NCI-H2171 treated with DMSO at 0.1 percent for 48 hours (cell line): ENCODE measurements at regions not wholly inside any gene's neighbourhood (a gene's known extent, or its start where the extent isn't known, plus 50 kb on each side); places are given as distances from the start of the nearest gene placed in this dataset.
"Not testable (repeated sequence)": the region's sequence is repeated elsewhere in the genome, so short reads cannot be mapped to it uniquely, and the experiment has no call there.

Source experiments
- DNase-seq: peaks from one replicate; lab custom pipeline; 2025; lab: John Stamatoyannopoulos, UW

DNA sequence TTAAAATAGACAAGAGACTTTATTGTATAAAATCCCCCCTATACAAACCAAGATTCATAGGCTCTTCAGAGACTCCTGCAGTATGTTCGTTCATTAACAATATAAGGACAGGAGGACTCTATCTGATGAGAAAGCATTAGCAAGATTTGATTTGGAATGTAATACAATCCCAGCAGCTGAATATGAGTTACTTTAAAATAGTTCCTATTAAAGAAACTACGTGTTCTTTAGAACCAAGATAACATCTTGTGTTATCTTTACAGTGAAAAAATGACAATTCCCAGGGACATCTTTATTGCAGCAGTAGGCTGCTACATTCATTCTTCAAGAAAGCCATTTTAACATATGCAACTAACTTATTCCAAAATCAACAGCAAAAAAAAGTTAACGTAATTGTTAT lies 1360.1 kb upstream of the GJE1 start:
- no peak for DNase-seq

- no peak for DNase-seq
These were observed 1364.6 kb upstream of the GJE1 start for GRCh38 chr6:140768133-140768532.

GRCh38 chr6:140766999-140767398 lies 1365.7 kb upstream of the GJE1 start:
- DNase-seq = no peak

GRCh38 chr6:140758169-140758877 lies 1374.4 kb upstream of the GJE1 start:
- no peak for DNase-seq

DNA sequence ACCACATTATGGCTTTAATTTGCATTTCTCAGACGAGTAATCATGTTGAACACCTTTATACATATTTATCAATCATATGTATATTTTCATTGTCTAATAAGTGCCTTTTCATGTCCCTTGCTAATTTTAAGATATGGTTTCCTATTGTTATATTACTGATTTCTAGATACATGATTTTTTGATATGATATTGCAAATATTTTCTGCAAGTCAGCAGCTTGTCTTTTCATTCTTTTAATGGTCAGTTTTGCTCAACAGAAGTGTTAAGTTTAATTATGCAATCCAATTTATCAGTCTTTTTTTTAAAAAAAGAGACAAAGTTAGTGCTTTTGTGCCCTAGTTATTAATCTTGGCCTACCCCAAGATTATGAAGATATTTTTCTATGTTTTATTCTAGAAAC lies 1377.8 kb upstream of the CITED2 start:
- DNase-seq = no peak

DNA sequence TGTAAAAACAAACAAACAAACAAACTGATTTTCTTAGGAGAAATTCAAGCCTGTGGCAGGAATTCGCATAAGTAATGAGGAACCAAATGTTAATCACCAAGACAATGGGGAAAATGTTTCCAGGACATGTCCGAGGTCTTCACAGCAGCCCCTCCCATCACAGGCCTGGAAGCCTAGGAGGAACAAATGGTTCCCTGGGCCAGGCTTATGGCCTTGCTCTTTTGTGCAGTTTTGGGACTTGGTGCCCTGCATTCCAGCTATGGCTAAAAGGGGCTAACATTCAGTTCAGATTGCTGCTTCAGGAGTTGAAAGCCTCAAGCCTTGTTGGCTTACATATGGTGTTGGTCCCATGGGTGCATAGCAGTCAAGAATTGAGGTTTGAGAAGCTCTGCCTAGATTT lies 1372.7 kb upstream of the CITED2 start:
- DNase-seq = no peak

GRCh38 chr6:140744659-140745320 lies 1370.3 kb upstream of the CITED2 start:
- no peak for DNase-seq

- DNase-seq = peak; percentile 65
These were observed 1361.8 kb upstream of the CITED2 start for GRCh38 chr6:140736231-140736630.

DNA sequence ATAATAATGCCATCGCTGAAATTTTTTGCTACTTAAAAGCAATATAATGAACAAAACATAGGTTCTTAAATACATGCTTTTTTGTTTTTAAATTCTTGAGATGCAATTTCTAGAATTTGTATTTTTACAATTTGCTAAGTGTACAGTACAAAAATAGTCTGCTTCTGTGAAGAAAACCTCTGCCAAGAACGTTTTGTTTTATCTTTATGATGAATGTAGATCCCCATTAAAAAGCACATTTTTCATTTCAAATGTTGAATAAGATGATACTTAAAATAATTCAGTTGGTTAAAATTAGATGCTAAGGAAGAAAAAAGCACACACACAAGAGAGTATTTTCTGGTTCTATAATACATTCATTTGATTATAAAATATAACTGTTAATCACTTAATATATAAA lies 1358.5 kb upstream of the CITED2 start:
- DNase-seq = no peak

DNA sequence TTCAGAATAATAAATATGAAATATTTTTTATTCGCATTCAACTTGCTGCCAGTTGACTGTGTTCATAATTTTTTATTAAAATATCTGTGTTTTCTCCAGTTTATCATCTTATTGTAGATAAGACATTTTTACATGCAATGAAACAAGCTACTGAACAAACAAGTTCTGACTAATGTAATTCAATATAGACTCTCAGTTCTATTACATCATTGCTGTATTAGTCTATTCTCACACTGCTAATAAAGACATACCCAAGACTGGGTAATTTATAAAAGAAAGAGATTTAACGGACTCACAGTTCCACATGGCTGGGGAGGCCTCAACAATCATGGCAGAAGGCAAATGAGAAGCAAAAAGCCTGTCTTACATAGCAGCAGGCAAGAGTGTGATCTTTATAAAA lies 1357.7 kb upstream of the CITED2 start:
- no peak for DNase-seq

DNA sequence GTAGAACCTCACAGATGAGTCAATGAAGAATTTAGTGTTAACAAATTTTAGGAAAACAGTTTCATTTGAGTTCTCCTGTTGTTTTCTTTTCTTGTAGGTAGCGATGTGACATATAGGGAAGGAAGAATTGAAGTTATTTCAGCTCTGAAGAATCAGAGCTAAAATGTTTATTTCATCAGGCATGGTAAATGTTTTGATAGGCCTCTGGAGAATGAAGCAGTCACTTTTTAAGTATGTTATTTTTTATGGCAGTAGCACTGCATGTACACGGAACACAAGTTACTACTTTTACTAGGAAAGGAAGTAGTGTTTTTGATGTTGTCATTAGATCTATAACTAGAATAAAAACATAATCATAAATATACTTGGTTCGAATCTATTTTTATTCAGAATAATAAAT lies 1357.3 kb upstream of the CITED2 start:
- DNase-seq = no peak

DNA sequence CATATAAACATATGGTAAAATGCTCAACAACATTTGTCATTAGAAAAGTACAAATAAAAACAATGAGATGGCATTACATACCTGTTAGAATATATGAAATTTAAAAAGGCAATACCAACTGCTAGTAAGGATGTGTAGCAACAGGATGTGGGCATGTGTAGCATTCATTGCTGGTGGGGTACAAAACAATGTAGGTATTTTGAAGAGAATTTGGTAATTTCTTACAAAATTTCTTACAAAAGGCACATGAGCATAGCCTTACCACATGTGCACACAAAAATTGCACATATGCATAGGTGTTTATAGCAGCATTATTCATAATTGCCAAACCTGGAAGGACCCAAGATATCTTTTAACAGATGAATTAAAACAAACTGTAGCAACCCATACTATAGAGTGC lies 1355.1 kb upstream of the CITED2 start:
- DNase-seq = no peak

- DNase-seq = no peak
These were observed 1343.6 kb upstream of the CITED2 start for GRCh38 chr6:140718021-140718420.

DNA sequence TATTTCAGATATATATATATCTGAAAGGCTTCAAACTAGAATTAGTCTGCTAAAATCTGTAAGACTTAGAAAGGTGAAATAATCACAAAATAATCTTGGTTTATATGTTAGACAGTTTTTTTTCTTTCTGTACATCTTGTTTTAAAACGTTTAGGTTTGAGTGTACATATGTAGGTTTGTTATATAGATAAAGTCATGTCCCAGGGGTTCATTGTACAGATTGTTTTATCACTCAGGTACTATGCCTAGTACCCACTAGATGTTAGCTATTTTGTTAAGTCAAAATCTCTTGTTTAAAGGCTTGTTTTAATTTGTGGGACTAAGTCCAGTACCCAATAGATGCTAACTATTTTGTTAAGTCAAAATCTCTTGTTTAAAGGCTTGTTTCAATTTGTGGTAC lies 1339.0 kb upstream of the CITED2 start:
- DNase-seq = no peak

DNA sequence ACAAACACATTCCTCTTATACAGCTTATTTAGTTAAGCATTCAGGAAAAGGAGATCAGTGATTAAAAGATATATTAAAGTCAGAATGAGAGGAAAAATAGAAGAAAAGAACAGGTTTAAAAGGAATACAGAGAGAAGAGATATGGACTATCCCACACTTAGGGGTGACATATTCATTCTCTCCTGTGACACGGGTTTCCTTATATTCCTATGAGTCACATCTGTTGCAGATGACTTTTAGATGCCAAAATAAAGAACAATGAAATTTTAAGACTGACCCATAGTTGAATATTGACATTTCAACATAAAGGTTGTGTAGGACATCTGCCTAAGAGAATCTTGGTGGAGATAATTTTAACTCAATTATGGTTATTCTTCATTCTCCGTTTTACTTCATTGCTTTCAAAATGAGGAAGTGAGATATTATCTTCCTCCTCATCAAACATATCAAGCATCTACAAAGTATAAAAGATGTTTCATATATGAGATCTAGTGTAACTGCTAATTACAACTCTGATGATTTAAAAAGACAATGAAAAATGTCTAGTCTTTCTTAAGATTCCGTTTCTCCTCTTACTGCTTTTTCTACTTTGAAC lies 1336.7 kb upstream of the CITED2 start:
- peak; percentile 31 for DNase-seq

GRCh38 chr6:140708441-140708840 lies 1334.0 kb upstream of the CITED2 start:
- DNase-seq = no peak

DNA sequence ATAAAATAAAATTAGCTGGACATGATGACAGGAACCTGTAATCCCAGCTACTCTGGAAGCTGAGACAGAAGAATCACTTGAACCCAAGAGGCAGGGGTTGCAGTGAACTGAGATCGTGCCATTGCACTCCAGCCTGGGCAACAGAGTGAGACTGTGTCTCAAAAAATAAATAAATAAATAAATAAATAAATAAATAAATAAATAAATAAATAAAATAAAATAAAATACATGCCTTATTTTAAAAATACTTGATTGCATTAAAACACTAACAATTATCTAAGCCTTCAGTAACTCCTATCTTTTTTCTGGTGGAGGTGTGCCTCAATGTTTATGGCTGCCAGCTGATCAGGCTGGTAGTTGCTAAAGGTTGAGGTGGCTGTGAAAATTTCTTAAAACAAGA lies 1329.6 kb upstream of the CITED2 start:
- not testable (repeated sequence) for DNase-seq

DNA sequence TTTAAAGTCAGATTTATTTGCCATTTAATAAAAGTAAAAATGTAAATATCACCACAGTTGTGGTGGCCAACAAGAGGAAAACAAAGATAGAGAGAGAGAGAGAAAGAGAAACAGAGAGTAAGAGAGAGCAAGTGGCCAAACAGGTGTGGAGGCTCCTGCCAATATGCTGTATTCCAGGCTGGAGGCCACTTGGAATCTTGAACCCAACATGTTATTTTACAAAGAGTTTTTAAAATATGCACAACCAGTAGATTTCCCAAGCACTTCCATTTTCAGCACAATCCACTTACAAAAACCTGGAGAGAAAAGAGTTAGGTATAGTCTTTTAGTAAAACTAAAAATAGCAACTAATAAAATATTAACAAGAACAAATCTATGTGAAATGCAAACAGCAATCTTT lies 1323.1 kb upstream of the CITED2 start:
- DNase-seq = no peak

- no peak for DNase-seq
These were observed 1310.5 kb upstream of the CITED2 start for GRCh38 chr6:140684776-140685550.

- DNase-seq = no peak
These were observed 1303.5 kb upstream of the CITED2 start for GRCh38 chr6:140677781-140678528.

- no peak for DNase-seq
These were observed 1297.5 kb upstream of the CITED2 start for GRCh38 chr6:140671926-140672325.

GRCh38 chr6:140670021-140670420 lies 1295.6 kb upstream of the CITED2 start:
- DNase-seq = no peak
